Activated naive CD8-positive, alpha-beta T cell treated with anti-CD3 and anti-CD28 coated beads, Interleukin-2, amount 10 ng/mL, durations not matched to agents 7 days and 5 days (primary cell): ENCODE measurements at regions not wholly inside any gene's neighbourhood (a gene's known extent, or its start where the extent isn't known, plus 50 kb on each side); places are given as distances from the start of the nearest gene placed in this dataset.

Experiments used
- ATAC-seq: fragments of 150-1000 bp; cut with Tn5 transposase; one replicate; pipeline ENCODE4 v1.10.0; 2021; ENCODE audit warnings: low read depth, moderate library complexity
- POLR2A ChIA-PET: fragments of 350-600 bp; sonication (Branson Sonifier 250); formaldehyde crosslinking; loops from one replicate; lab custom pipeline; 2021; ENCODE audit warnings: antibody characterized with exemption; lab: Charles Lee
- DNase-seq: peaks from one replicate; pipeline ENCODE4 v3.0.0; 2021
- H3K27ac Mint-ChIP-seq: one replicate; pipeline ENCODE4 v1.8.0; 2022; ENCODE audit warnings: mild to moderate bottlenecking, mixed read lengths
- H3K27me3 Mint-ChIP-seq: one replicate; pipeline ENCODE4 v1.8.0; 2022; ENCODE audit warnings: mild to moderate bottlenecking, moderate library complexity, mixed read lengths
- H3K36me3 Mint-ChIP-seq: one replicate; pipeline ENCODE4 v1.8.0; 2021; ENCODE audit warnings: mild to moderate bottlenecking, mixed read lengths
- H3K4me1 Mint-ChIP-seq: one replicate; pipeline ENCODE4 v1.8.0; 2021; ENCODE audit warnings: mixed read lengths
- H3K4me3 Mint-ChIP-seq: one replicate; pipeline ENCODE4 v1.8.0; 2022; ENCODE audit warnings: mild to moderate bottlenecking, moderate library complexity, mixed read lengths
- H3K9me3 Mint-ChIP-seq: one replicate; pipeline ENCODE4 v1.8.0; 2021; ENCODE audit warnings: mixed read lengths

DNA sequence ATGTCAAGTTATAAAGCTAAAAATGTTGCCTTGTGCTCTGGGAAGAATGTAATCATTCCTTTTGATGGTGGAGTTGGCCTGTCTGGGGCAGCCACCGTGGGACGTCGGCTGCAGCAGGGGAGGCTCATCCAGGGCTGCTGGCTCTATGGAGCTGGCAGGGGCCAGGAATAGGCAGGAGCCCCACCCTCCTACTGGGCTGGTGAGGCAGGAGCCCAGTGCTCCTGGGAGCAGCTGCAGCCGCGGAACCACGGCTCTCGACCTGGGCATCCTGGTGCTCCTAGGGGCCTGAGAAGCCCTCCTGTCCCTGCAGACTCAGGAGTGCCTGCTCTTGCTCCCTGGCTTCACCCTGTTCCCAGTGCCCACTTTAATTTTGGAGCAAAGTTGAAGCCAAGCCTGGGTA lies 127.1 kb downstream of the DIPK2A start:
- ATAC-seq: no peak
- Mint-ChIP-seq H3K4me3 (no peak overlapping the region), H3K4me1 (no peaks in the 10 kb centered on the region), H3K36me3 (no peaks in the 10 kb centered on the region), H3K9me3 (peaks cover 1% of the 10 kb centered on the region), H3K27ac (no peak overlapping the region), H3K27me3 (peaks cover 2% of the 10 kb centered on the region)
- no peak for DNase-seq
- POLR2A ChIA-PET: no interaction called here

DNA sequence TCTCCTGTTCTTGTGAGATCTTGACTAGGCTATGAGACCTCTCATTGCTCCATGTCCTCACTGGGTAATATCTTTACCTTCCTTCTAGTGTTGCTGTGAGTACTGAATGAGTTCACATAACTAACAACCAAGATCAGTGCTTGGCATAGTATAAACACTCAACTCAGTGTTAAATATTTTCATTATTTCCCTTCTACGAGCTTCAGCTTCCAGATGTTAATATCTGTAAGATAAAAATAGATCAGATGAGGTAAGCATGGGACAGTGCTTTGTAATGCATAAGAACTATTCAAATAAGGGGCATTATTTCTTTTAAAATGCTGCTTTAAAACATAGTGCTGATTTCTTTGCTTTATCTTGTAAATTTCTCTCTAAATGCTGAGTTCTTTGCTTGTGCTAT lies 130.8 kb downstream of the DIPK2A start:
- H3K4me3 Mint-ChIP-seq: no peak overlapping the region
- H3K36me3 Mint-ChIP-seq: no peaks in the 10 kb centered on the region
- H3K9me3 Mint-ChIP-seq: peaks cover 1% of the 10 kb centered on the region
- ATAC-seq (no peak), DNase-seq (no peak)
- POLR2A ChIA-PET: no interaction called here
- H3K4me1 Mint-ChIP-seq: no peaks in the 10 kb centered on the region
- H3K27me3 Mint-ChIP-seq: peaks cover 2% of the 10 kb centered on the region
- H3K27ac Mint-ChIP-seq: no peak overlapping the region

DNA sequence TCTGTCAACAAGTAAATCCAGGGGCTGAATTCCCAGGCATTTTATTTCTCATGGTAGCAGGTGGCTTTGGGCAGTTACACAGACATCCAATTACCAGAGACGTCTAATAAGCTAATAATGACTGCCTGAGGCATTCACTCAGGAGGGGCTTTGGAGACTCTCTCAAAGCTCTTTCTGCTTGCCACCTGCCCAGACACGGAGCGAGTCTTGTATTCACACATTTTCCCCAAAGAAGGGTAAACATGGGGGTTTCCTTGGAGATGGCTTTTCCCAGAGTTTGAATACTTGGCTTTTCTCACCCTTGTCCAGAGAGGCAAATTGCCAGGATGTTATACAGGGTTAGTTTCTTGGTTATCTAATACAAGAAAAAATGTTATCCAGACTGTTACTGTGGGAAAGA lies 132.6 kb downstream of the DIPK2A start:
- Mint-ChIP-seq H3K27ac (no peak overlapping the region), H3K36me3 (no peaks in the 10 kb centered on the region), H3K4me1 (no peaks in the 10 kb centered on the region), H3K4me3 (no peak overlapping the region), H3K9me3 (peaks cover 1% of the 10 kb centered on the region), H3K27me3 (peaks cover 2% of the 10 kb centered on the region)
- no peak for DNase-seq
- no peak for ATAC-seq
- POLR2A ChIA-PET: no interaction called here

DNA sequence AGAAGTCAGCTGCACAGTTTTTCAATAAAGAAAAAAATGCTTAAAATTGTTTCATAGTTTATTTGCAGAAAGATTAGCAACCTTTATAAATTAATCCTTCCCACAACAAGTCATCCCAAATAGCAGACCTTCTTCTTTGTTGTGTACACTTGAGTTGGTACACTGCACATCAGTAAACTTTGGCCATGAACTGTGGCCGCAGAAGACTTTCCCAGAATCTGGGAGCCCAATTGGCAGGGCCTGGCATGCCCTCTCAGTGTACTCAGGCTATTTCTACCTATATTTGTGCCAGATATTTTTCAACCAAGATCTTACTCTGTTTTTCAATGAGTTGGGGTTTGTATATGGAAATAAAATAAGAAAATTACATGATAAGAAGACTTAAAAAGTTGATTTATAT lies 133.1 kb downstream of the DIPK2A start:
- ATAC-seq (no peak), DNase-seq (no peak)
- H3K9me3 Mint-ChIP-seq: peaks cover 1% of the 10 kb centered on the region
- H3K36me3 Mint-ChIP-seq: no peaks in the 10 kb centered on the region
- no peaks in the 10 kb centered on the region for H3K4me1 Mint-ChIP-seq
- peaks cover 2% of the 10 kb centered on the region for H3K27me3 Mint-ChIP-seq
- POLR2A ChIA-PET: no interaction called here
- no peak overlapping the region for H3K27ac Mint-ChIP-seq
- H3K4me3 Mint-ChIP-seq: no peak overlapping the region

DNA sequence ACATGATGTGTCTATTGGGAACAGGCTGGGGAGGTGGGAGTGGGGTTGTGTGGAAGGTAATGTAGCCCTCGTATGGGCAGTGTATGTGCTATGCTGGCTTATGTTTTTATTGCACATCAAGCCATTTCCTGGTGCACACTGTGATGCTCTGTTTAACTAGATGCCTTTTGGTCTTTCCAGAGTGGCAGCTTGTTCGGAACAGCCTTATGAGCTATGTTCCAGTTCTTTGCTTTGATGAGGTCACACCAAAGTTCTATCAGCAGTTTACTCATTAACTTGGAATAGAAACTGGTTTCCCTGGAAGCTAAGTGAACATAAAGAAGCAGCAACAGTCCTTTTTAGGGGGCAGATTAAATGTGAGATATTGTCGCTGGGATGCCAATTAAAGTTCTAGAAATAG lies 133.9 kb downstream of the DIPK2A start:
- no peak overlapping the region for H3K4me3 Mint-ChIP-seq
- no peaks in the 10 kb centered on the region for H3K4me1 Mint-ChIP-seq
- DNase-seq: no peak
- H3K27ac Mint-ChIP-seq: no peak overlapping the region
- no peak for ATAC-seq
- H3K36me3 Mint-ChIP-seq: no peaks in the 10 kb centered on the region
- H3K9me3 Mint-ChIP-seq: peaks cover 1% of the 10 kb centered on the region
- POLR2A ChIA-PET: no interaction called here
- H3K27me3 Mint-ChIP-seq: peaks cover 2% of the 10 kb centered on the region

DNA sequence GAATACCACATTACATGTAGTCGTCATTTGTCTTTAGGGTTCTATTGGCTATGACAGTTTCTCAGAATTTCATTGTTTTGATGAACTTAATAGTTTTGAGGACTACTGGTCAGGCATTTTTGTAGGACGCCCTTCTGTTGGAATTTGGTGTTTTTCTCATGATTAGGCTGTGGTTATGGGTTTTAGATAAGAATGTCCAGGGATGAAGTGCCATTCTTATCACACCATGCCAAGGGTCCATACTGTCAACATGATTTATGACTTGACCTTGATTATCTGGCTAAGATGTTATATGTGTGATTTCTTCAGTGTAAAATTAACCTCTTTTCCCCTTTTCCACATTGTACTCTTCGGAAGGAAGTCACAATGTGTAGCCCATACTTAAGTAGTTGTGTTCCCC lies 135.3 kb downstream of the DIPK2A start:
- Mint-ChIP-seq H3K4me3 (no peak overlapping the region), H3K4me1 (no peaks in the 10 kb centered on the region), H3K9me3 (no peaks in the 10 kb centered on the region), H3K36me3 (no peaks in the 10 kb centered on the region), H3K27ac (no peak overlapping the region), H3K27me3 (peaks cover 2% of the 10 kb centered on the region)
- POLR2A ChIA-PET: no interaction called here
- DNase-seq (no peak), ATAC-seq (no peak)

DNA sequence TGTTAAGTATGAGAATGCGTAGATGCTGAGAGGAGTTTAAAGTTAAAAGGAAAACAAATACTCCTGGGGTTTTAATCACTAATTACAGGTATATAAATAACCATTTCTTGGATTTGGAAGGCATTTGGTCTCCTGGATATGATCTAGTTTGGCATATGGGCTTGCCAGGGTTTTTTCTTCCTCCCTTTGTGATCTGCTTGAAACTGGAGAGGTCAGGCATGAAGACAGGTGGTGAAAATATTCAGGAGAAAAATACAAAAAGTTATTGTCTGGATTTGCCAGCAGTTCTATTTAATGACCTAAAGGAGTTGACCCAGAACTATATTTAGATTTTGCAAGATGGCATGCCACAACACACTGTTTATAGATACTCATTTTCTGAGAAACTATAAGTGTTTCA lies 136.3 kb downstream of the DIPK2A start:
- DNase-seq (no peak), ATAC-seq (no peak)
- Mint-ChIP-seq H3K36me3 (no peaks in the 10 kb centered on the region), H3K27me3 (peaks cover 7% of the 10 kb centered on the region), H3K9me3 (no peaks in the 10 kb centered on the region), H3K27ac (no peak overlapping the region), H3K4me3 (no peak overlapping the region), H3K4me1 (no peaks in the 10 kb centered on the region)
- POLR2A ChIA-PET: no interaction called here

DNA sequence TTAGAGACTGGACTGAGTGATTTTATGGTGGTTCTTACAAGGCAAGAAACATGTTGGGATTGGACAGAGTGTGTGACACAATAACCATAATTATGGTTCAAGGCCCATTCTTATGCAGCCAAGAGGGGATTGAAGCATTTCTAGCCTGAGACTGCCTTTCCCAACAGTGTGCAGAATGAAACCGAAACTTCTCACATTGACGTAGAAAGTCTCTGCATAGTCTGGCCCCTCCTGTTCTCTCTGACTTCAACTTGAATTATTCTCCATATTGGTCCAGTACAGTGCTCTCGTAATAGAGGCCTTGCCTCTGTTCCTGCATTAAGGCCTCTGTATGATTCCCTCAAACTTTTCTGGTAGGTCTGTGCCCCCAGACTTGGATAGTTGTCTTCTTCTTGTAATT lies 138.3 kb downstream of the DIPK2A start:
- H3K27me3 Mint-ChIP-seq: peaks cover 4% of the 10 kb centered on the region
- H3K9me3 Mint-ChIP-seq: no peaks in the 10 kb centered on the region
- H3K27ac Mint-ChIP-seq: no peak overlapping the region
- no peak overlapping the region for H3K4me3 Mint-ChIP-seq
- ATAC-seq (no peak), DNase-seq (no peak)
- POLR2A ChIA-PET: no interaction called here
- H3K4me1 Mint-ChIP-seq: no peaks in the 10 kb centered on the region
- H3K36me3 Mint-ChIP-seq: no peaks in the 10 kb centered on the region

DNA sequence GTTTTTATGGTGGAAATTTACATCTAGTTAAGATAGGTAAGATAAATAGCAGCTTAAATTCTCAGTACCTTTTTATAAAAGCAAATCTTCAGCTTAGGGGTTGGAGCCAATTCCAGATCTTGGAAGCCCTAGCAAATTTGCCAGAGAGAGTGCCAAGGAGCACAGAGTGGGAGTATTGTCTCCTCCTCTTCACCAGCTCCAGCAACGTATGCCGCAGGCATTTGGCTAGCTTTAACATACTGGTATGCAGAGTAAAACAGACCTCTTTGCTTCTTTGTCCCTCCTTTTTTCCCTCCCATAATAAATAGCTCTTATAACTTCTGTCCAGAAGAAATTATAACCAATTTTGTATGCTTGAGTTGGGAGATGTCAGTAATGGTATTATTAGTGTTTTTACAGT lies 140.4 kb downstream of the DIPK2A start:
- POLR2A ChIA-PET: no interaction called here
- no peaks in the 10 kb centered on the region for H3K9me3 Mint-ChIP-seq
- peaks cover 6% of the 10 kb centered on the region for H3K27me3 Mint-ChIP-seq
- no peak overlapping the region for H3K4me3 Mint-ChIP-seq
- no peaks in the 10 kb centered on the region for H3K36me3 Mint-ChIP-seq
- no peak overlapping the region for H3K27ac Mint-ChIP-seq
- H3K4me1 Mint-ChIP-seq: no peaks in the 10 kb centered on the region
- DNase-seq (no peak), ATAC-seq (no peak)

DNA sequence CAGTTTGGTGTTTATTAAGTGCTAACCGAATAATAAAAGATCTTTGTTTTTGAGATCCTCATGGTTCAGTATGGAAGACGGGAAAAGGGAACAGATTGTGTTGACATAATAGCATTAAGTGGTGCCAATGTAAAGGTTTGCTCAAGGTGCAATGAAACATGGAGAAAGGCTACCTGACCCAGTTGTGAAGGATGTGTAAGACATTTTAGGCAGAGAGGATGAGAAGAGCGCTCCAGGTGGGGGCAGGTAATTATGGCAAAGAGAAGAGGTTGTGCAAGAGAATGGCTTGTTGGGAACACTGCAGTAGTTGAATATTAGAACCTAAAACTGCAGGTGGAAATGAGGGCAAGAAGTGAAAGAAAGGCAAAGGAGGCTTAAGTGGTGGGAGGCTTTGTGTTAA lies 140.8 kb downstream of the DIPK2A start:
- Mint-ChIP-seq H3K27me3 (peaks cover 6% of the 10 kb centered on the region), H3K9me3 (no peaks in the 10 kb centered on the region), H3K4me3 (no peak overlapping the region), H3K4me1 (no peaks in the 10 kb centered on the region), H3K27ac (no peak overlapping the region), H3K36me3 (no peaks in the 10 kb centered on the region)
- POLR2A ChIA-PET: no interaction called here
- DNase-seq (no peak), ATAC-seq (no peak)

DNA sequence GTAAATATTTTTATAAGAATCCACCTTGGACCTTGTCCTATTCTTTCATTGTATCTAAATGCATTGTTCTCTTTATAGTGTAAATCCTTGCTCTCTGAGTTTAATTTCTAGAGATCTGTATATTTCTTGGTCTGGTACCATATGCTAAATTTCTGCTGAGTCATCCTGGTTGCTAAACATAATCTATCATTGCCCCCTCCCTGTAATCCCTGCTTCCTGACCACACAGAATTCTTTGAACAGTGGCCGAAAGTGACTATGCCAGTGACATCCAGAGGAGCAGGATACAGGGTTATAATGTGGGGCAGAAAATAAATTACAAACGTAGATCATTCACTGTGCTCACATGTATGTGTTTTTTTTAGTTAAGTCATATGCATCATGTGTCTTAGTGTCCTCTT lies 143.1 kb downstream of the DIPK2A start:
- Mint-ChIP-seq H3K36me3 (no peaks in the 10 kb centered on the region), H3K4me1 (no peaks in the 10 kb centered on the region), H3K9me3 (no peaks in the 10 kb centered on the region), H3K27me3 (peaks cover 6% of the 10 kb centered on the region), H3K4me3 (no peak overlapping the region), H3K27ac (no peak overlapping the region)
- POLR2A ChIA-PET: no interaction called here
- no peak for ATAC-seq
- no peak for DNase-seq

DNA sequence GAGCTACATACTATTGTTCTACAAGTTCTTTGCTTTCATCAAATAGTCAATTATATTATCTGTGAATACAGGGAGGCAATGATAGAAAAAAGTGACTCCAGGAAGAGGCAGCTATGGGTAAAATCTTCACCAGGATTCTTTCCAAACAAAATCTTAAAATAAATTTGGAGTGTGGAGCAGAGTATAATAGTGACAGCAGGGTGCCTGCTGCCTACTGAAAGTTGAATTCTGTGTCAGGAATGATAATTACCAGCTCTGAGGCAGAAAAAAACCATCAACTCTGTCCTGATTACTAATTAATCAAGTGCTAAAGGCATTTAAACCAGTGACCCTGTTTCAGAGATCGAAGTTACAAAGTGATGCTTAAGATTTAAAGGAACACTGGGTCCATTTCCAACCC lies 148.0 kb downstream of the DIPK2A start:
- ATAC-seq (no peak), DNase-seq (no peak)
- H3K27me3 Mint-ChIP-seq: peaks cover 2% of the 10 kb centered on the region
- H3K4me3 Mint-ChIP-seq: no peak overlapping the region
- no peaks in the 10 kb centered on the region for H3K4me1 Mint-ChIP-seq
- no peaks in the 10 kb centered on the region for H3K36me3 Mint-ChIP-seq
- H3K27ac Mint-ChIP-seq: no peak overlapping the region
- no peaks in the 10 kb centered on the region for H3K9me3 Mint-ChIP-seq
- POLR2A ChIA-PET: no interaction called here

DNA sequence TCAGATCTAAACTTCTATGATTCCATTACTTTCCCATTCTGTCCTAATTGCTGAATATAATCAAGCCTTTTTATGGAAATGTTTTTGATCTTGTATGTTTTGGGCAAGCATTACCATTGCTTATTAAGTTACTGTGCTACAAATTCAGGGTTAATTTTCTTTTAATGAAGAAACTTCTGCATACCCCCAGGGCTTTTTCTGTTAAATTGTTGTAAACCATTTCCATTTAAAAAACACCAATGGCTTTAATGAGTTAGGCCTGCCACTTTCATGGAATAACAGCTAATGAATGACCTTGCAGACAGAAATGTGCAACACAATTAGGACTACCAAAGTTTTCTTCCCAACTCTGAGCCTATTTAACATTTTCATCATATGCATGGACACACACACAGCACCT lies 150.0 kb downstream of the DIPK2A start:
- H3K36me3 Mint-ChIP-seq: no peaks in the 10 kb centered on the region
- POLR2A ChIA-PET: no interaction called here
- H3K9me3 Mint-ChIP-seq: peaks cover 6% of the 10 kb centered on the region
- H3K27me3 Mint-ChIP-seq: no peaks in the 10 kb centered on the region
- H3K4me1 Mint-ChIP-seq: no peaks in the 10 kb centered on the region
- H3K4me3 Mint-ChIP-seq: no peak overlapping the region
- ATAC-seq (no peak), DNase-seq (no peak)
- H3K27ac Mint-ChIP-seq: no peak overlapping the region

DNA sequence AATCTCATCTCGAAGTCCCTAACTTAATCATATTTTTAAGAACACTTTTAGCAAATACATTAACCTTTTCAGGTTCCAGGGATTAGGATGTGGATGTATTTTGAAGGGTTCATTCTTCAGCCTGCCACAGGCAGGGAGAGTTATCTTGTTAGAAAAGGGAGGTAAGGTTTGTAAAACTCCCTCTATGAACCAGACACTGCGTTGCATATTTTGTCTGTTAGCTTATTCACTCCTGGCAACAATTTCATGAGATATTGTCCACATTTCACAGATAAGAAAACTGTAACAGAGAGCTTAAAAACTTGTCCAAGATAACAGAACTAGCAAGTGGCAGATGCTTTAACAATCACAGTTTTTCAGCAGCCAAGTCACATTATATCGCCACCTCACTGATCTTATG lies 155.4 kb downstream of the DIPK2A start:
- Mint-ChIP-seq H3K27ac (no peak overlapping the region), H3K36me3 (no peaks in the 10 kb centered on the region), H3K4me1 (no peaks in the 10 kb centered on the region), H3K4me3 (no peak overlapping the region), H3K27me3 (peaks cover 2% of the 10 kb centered on the region), H3K9me3 (peaks cover 7% of the 10 kb centered on the region)
- DNase-seq: no peak
- POLR2A ChIA-PET: no interaction called here
- ATAC-seq: no peak

DNA sequence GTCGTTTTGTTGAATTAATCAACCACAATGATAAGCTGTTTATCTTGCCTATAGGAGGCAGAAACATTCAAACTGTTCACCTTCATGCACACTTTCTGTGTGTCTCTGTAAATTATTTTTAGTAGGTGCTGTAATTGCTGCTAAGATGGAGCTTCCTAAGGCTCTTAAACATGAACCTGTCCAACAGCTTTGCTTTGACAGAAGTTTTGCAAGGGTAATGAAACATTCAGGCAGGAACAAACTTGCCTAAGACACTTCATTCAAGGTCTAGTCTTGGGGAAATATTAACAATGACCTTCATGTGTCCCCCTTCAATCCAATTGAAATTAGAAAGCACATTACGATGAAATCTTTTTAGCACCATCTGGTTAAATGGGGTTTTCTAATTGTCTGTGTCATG lies 156.1 kb downstream of the DIPK2A start:
- no peaks in the 10 kb centered on the region for H3K4me1 Mint-ChIP-seq
- ATAC-seq: no peak
- no peaks in the 10 kb centered on the region for H3K36me3 Mint-ChIP-seq
- POLR2A ChIA-PET: no interaction called here
- H3K27me3 Mint-ChIP-seq: peaks cover 2% of the 10 kb centered on the region
- no peak overlapping the region for H3K27ac Mint-ChIP-seq
- no peak for DNase-seq
- peaks cover 7% of the 10 kb centered on the region for H3K9me3 Mint-ChIP-seq
- H3K4me3 Mint-ChIP-seq: no peak overlapping the region
